ENCODE measurements at regions not wholly inside any gene's neighbourhood (a gene's known extent, or its start where the extent isn't known, plus 50 kb on each side); places are given as distances from the start of the nearest gene placed in this dataset.
"Not testable (repeated sequence)": the region's sequence is repeated elsewhere in the genome, so short reads cannot be mapped to it uniquely, and the experiment has no call there.

GRCh38 chr20:1817577-1818211 is 77.5 kb upstream of the SIRPA start:
- BruUV-seq (replicated peaks): no TSS peak
- POLR2A ChIA-PET: no interaction called here
- intact Hi-C loops (cut with micrococcal nuclease; ENCODE audit: unreplicated experiment): no loop called here
- Mint-ChIP-seq H3K27ac (ENCODE audit: unreplicated experiment) (no peak overlapping the region), H3K4me3 (ENCODE audit: unreplicated experiment) (no peak overlapping the region), H3K9me3 (ENCODE audit: unreplicated experiment) (no peaks in the 10 kb centered on the region), H3K36me3 (ENCODE audit: insufficient read depth, unreplicated experiment) (no peaks in the 10 kb centered on the region), H3K4me1 (ENCODE audit: low read depth, unreplicated experiment) (no peaks in the 10 kb centered on the region), H3K27me3 (ENCODE audit: insufficient read depth, unreplicated experiment) (no peaks in the 10 kb centered on the region)
- Histone ChIP-seq H3K36me3 (ENCODE audit: control insufficient read depth, insufficient read depth, low read length) (no peaks in the 10 kb centered on the region), H3K27me3 (replicated peaks; ENCODE audit: control insufficient read depth, insufficient read depth, low read length) (no peaks in the 10 kb centered on the region), H3K9me3 (peaks cover 3% of the 10 kb centered on the region; the same call in 1 of the 2 replicates), H3K4me3 (ENCODE audit: low read depth, low read length) (no peak overlapping the region), H3K4me1 (no peaks in the 10 kb centered on the region)
- DNase-seq: no peak
- no peak for TF ChIP-seq CTCF (IDR thresholded peaks at IDR 0.05; ENCODE audit: insufficient read depth in 1 of 2, low read depth in 1 of 2, low read length in 1 of 2, severe bottlenecking in 1 of 2, unreplicated experiment in 1 of 2)
- CTCF ChIA-PET: no interaction called here

- Mint-ChIP-seq H3K27ac (ENCODE audit: unreplicated experiment) (no peak overlapping the region), H3K36me3 (ENCODE audit: insufficient read depth, unreplicated experiment) (no peaks in the 10 kb centered on the region), H3K27me3 (ENCODE audit: insufficient read depth, unreplicated experiment) (no peaks in the 10 kb centered on the region), H3K4me1 (ENCODE audit: low read depth, unreplicated experiment) (no peaks in the 10 kb centered on the region), H3K4me3 (ENCODE audit: unreplicated experiment) (no peak overlapping the region), H3K9me3 (ENCODE audit: unreplicated experiment) (no peaks in the 10 kb centered on the region)
- no peak for DNase-seq
- BruUV-seq (replicated peaks): no TSS peak
- CTCF ChIA-PET: no interaction called here
- no peaks in the 10 kb centered on the region for H3K9me3 ChIP-seq
- intact Hi-C loops (cut with micrococcal nuclease; ENCODE audit: unreplicated experiment): no loop called here
- TF ChIP-seq CTCF (IDR thresholded peaks at IDR 0.05; ENCODE audit: insufficient read depth in 1 of 2, low read depth in 1 of 2, low read length in 1 of 2, severe bottlenecking in 1 of 2, unreplicated experiment in 1 of 2): no peak
- H3K4me1 ChIP-seq: no peaks in the 10 kb centered on the region
- H3K27me3 ChIP-seq (replicated peaks; ENCODE audit: control insufficient read depth, insufficient read depth, low read length): no peaks in the 10 kb centered on the region
- H3K4me3 ChIP-seq (ENCODE audit: low read depth, low read length): no peak overlapping the region
- POLR2A ChIA-PET: no interaction called here
- H3K36me3 ChIP-seq (ENCODE audit: control insufficient read depth, insufficient read depth, low read length): no peaks in the 10 kb centered on the region
Measured at GRCh38 chr20:1816384-1817381, 78.5 kb upstream of the SIRPA start.

GRCh38 chr20:1815502-1816085 is 79.6 kb upstream of the SIRPA start:
- no peak for TF ChIP-seq CTCF (IDR thresholded peaks at IDR 0.05; ENCODE audit: insufficient read depth in 1 of 2, low read depth in 1 of 2, low read length in 1 of 2, severe bottlenecking in 1 of 2, unreplicated experiment in 1 of 2)
- Mint-ChIP-seq H3K4me3 (ENCODE audit: unreplicated experiment) (no peak overlapping the region), H3K27ac (ENCODE audit: unreplicated experiment) (no peak overlapping the region), H3K27me3 (ENCODE audit: insufficient read depth, unreplicated experiment) (no peaks in the 10 kb centered on the region), H3K36me3 (ENCODE audit: insufficient read depth, unreplicated experiment) (no peaks in the 10 kb centered on the region), H3K9me3 (ENCODE audit: unreplicated experiment) (no peaks in the 10 kb centered on the region), H3K4me1 (ENCODE audit: low read depth, unreplicated experiment) (no peaks in the 10 kb centered on the region)
- Histone ChIP-seq H3K27me3 (replicated peaks; ENCODE audit: control insufficient read depth, insufficient read depth, low read length) (no peaks in the 10 kb centered on the region), H3K4me1 (no peaks in the 10 kb centered on the region), H3K4me3 (ENCODE audit: low read depth, low read length) (no peak overlapping the region), H3K36me3 (ENCODE audit: control insufficient read depth, insufficient read depth, low read length) (no peaks in the 10 kb centered on the region), H3K9me3 (no peaks in the 10 kb centered on the region)
- no TSS peak for BruUV-seq (replicated peaks)
- intact Hi-C loops (cut with micrococcal nuclease; ENCODE audit: unreplicated experiment): no loop called here
- ChIA-PET CTCF (no interaction called here), POLR2A (no interaction called here)
- DNase-seq: no peak

- H3K4me1 Mint-ChIP-seq (ENCODE audit: low read depth, unreplicated experiment); CTCF ChIA-PET; H3K9me3 Mint-ChIP-seq (ENCODE audit: unreplicated experiment); BruUV-seq (replicated peaks); H3K27me3 Mint-ChIP-seq (ENCODE audit: insufficient read depth, unreplicated experiment); H3K4me3 ChIP-seq (ENCODE audit: low read depth, low read length); H3K36me3 Mint-ChIP-seq (ENCODE audit: insufficient read depth, unreplicated experiment); H3K4me1 ChIP-seq; H3K27me3 ChIP-seq (replicated peaks; ENCODE audit: control insufficient read depth, insufficient read depth, low read length); intact Hi-C loops (cut with micrococcal nuclease; ENCODE audit: unreplicated experiment); H3K36me3 ChIP-seq (ENCODE audit: control insufficient read depth, insufficient read depth, low read length); H3K9me3 ChIP-seq; H3K27ac Mint-ChIP-seq (ENCODE audit: unreplicated experiment); POLR2A ChIA-PET; DNase-seq; H3K4me3 Mint-ChIP-seq (ENCODE audit: unreplicated experiment): not testable (repeated sequence)
Measured at GRCh38 chr20:1814861-1815260, 80.3 kb upstream of the SIRPA start.
